ENCODE measurements at regions not wholly inside any gene's neighbourhood (a gene's known extent, or its start where the extent isn't known, plus 50 kb on each side); places are given as distances from the start of the nearest gene placed in this dataset.

DNA sequence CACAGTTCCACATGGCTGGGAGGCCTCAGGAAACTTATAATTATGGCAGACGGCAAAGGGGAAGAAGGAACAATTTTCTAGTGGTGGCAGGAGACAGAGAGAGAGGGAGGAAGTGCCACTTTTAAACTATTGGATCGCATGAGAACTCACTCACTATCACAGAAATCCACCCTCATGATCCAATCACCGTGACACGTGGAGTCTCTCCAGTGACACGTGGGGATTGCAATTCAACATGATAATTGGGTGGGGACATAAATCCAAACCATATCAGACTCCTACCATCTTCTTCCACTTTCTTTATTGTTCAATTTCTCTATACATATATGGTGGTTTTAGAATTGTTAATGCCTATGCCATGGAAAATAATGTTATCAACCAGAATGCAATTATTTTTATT, 103.7 kb upstream of the SYT1 start:
- no peak for TF ChIP-seq EP300 (IDR thresholded peaks at IDR 0.05)
- no peak for TF ChIP-seq POLR2A (IDR thresholded peaks at IDR 0.05; ENCODE audit: low read length)
- TF ChIP-seq CHD2 (IDR thresholded peaks at IDR 0.05; ENCODE audit: low read length, partially characterized antibody), result no peak
- TF ChIP-seq, protein P1, sequence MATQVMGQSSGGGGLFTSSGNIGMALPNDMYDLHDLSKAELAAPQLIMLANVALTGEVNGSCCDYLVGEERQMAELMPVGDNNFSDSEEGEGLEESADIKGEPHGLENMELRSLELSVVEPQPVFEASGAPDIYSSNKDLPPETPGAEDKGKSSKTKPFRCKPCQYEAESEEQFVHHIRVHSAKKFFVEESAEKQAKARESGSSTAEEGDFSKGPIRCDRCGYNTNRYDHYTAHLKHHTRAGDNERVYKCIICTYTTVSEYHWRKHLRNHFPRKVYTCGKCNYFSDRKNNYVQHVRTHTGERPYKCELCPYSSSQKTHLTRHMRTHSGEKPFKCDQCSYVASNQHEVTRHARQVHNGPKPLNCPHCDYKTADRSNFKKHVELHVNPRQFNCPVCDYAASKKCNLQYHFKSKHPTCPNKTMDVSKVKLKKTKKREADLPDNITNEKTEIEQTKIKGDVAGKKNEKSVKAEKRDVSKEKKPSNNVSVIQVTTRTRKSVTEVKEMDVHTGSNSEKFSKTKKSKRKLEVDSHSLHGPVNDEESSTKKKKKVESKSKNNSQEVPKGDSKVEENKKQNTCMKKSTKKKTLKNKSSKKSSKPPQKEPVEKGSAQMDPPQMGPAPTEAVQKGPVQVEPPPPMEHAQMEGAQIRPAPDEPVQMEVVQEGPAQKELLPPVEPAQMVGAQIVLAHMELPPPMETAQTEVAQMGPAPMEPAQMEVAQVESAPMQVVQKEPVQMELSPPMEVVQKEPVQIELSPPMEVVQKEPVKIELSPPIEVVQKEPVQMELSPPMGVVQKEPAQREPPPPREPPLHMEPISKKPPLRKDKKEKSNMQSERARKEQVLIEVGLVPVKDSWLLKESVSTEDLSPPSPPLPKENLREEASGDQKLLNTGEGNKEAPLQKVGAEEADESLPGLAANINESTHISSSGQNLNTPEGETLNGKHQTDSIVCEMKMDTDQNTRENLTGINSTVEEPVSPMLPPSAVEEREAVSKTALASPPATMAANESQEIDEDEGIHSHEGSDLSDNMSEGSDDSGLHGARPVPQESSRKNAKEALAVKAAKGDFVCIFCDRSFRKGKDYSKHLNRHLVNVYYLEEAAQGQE (IDR thresholded peaks at IDR 0.05), result no peak
- TF ChIP-seq, protein P2, sequence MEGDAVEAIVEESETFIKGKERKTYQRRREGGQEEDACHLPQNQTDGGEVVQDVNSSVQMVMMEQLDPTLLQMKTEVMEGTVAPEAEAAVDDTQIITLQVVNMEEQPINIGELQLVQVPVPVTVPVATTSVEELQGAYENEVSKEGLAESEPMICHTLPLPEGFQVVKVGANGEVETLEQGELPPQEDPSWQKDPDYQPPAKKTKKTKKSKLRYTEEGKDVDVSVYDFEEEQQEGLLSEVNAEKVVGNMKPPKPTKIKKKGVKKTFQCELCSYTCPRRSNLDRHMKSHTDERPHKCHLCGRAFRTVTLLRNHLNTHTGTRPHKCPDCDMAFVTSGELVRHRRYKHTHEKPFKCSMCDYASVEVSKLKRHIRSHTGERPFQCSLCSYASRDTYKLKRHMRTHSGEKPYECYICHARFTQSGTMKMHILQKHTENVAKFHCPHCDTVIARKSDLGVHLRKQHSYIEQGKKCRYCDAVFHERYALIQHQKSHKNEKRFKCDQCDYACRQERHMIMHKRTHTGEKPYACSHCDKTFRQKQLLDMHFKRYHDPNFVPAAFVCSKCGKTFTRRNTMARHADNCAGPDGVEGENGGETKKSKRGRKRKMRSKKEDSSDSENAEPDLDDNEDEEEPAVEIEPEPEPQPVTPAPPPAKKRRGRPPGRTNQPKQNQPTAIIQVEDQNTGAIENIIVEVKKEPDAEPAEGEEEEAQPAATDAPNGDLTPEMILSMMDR (IDR thresholded peaks at IDR 0.05), result no peak
- TF ChIP-seq CEBPB (IDR thresholded peaks at IDR 0.05), result no peak
- TF ChIP-seq, protein P3, sequence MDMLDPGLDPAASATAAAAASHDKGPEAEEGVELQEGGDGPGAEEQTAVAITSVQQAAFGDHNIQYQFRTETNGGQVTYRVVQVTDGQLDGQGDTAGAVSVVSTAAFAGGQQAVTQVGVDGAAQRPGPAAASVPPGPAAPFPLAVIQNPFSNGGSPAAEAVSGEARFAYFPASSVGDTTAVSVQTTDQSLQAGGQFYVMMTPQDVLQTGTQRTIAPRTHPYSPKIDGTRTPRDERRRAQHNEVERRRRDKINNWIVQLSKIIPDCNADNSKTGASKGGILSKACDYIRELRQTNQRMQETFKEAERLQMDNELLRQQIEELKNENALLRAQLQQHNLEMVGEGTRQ (IDR thresholded peaks at IDR 0.05), result no peak
- TF ChIP-seq, protein P4, sequence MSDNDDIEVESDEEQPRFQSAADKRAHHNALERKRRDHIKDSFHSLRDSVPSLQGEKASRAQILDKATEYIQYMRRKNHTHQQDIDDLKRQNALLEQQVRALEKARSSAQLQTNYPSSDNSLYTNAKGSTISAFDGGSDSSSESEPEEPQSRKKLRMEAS (IDR thresholded peaks at IDR 0.05), result no peak
- no peak for TF ChIP-seq RAD21 (conservative IDR thresholded peaks at IDR 0.05 in 1 of 2, IDR thresholded peaks at IDR 0.05 in 1 of 2)
- TF ChIP-seq MYC (IDR thresholded peaks at IDR 0.05; ENCODE audit: borderline replicate concordance, low read length), result no peak
- no peak for TF ChIP-seq RCOR1 (IDR thresholded peaks at IDR 0.05; ENCODE audit: low read depth, low read length)
- no peak for TF ChIP-seq HDAC2 (IDR thresholded peaks at IDR 0.05)
